HL-60/S4 (cell line): ENCODE measurements at regions not wholly inside any gene's neighbourhood (a gene's known extent, or its start where the extent isn't known, plus 50 kb on each side); places are given as distances from the start of the nearest gene placed in this dataset.
"Not testable (repeated sequence)": the region's sequence is repeated elsewhere in the genome, so short reads cannot be mapped to it uniquely, and the experiment has no call there.

ENCODE experiments used
- in situ Hi-C: fragments of 300-500 bp; cut with MboI; formaldehyde crosslinking; loops from 2 replicates; pipeline ENCODE4 v1.14.3; 2022; ENCODE audit warnings: low sequenced_read_pairs

- in situ Hi-C loops, result no loop called here
Observed at GRCh38 chr19:28705008-28705407, 507.9 kb downstream of the UQCRFS1 start.

- in situ Hi-C loops, result no loop called here
Observed at GRCh38 chr19:28703400-28703956, 509.5 kb downstream of the UQCRFS1 start.

- in situ Hi-C loops, result no loop called here
Observed at GRCh38 chr19:28701491-28701890, 511.5 kb downstream of the UQCRFS1 start.

GRCh38 chr19:28700176-28700575 is 512.8 kb downstream of the UQCRFS1 start:
- in situ Hi-C loops, result no loop called here

- in situ Hi-C loops, result no loop called here
Observed at GRCh38 chr19:28697308-28697707, 515.6 kb downstream of the UQCRFS1 start.

- in situ Hi-C loops, result no loop called here
Observed at GRCh38 chr19:28694812-28695211, 518.1 kb downstream of the UQCRFS1 start.

- in situ Hi-C loops, result no loop called here
Observed at GRCh38 chr19:28691683-28692082, 521.3 kb downstream of the UQCRFS1 start.

GRCh38 chr19:28689464-28689863 is 523.5 kb downstream of the UQCRFS1 start:
- in situ Hi-C loops, result not testable (repeated sequence)

- in situ Hi-C loops, result no loop called here
Observed at GRCh38 chr19:28687296-28687695, 525.7 kb downstream of the UQCRFS1 start.

- in situ Hi-C loops, result no loop called here
Observed at GRCh38 chr19:28686756-28687155, 526.2 kb downstream of the UQCRFS1 start.

GRCh38 chr19:28685802-28686201 is 527.1 kb downstream of the UQCRFS1 start:
- in situ Hi-C loops, result no loop called here

GRCh38 chr19:28685077-28685476 is 527.9 kb downstream of the UQCRFS1 start:
- in situ Hi-C loops, result not testable (repeated sequence)

- in situ Hi-C loops, result no loop called here
Observed at GRCh38 chr19:28680111-28680510, 532.8 kb downstream of the UQCRFS1 start.

- in situ Hi-C loops, result no loop called here
Observed at GRCh38 chr19:28670836-28671235, 542.1 kb downstream of the UQCRFS1 start.

GRCh38 chr19:28669804-28670203 is 543.1 kb downstream of the UQCRFS1 start:
- in situ Hi-C loops, result no loop called here

- in situ Hi-C loops, result no loop called here
Observed at GRCh38 chr19:28667348-28667977, 545.5 kb downstream of the UQCRFS1 start.

GRCh38 chr19:28665748-28666147 is 547.2 kb downstream of the UQCRFS1 start:
- in situ Hi-C loops, result no loop called here

GRCh38 chr19:28656644-28657043 is 556.3 kb downstream of the UQCRFS1 start:
- in situ Hi-C loops, result no loop called here

- in situ Hi-C loops, result no loop called here
Observed at GRCh38 chr19:28655054-28655453, 557.9 kb downstream of the UQCRFS1 start.

GRCh38 chr19:28652765-28653164 is 560.2 kb downstream of the UQCRFS1 start:
- in situ Hi-C loops, result no loop called here

- in situ Hi-C loops, result no loop called here
Observed at GRCh38 chr19:28646629-28647028, 566.3 kb downstream of the UQCRFS1 start.

- in situ Hi-C loops, result no loop called here
Observed at GRCh38 chr19:28644169-28644775, 568.7 kb downstream of the UQCRFS1 start.
